RCC 7860 (cell line): ENCODE measurements at regions not wholly inside any gene's neighbourhood (a gene's known extent, or its start where the extent isn't known, plus 50 kb on each side); places are given as distances from the start of the nearest gene placed in this dataset.
A peak's percentile ranks its signal among the peaks of the same experiment; 100 is the strongest.
"Not testable (repeated sequence)": the region's sequence is repeated elsewhere in the genome, so short reads cannot be mapped to it uniquely, and the experiment has no call there.

ENCODE experiments used
- DNase-seq: peaks from one replicate; pipeline ENCODE4 v3.0.0-alpha.2; 2015; ENCODE audit warnings: low spot score
- FAIRE-seq: peaks from 2 replicates; lab custom pipeline; 2012; peaks lifted over from hg19 to GRCh38; lab: Jason Lieb, UNC

- FAIRE-seq (no peak), DNase-seq (no peak)
Observed at GRCh38 chr2:89831641-89832498, 1140.4 kb downstream of the RPIA start.

GRCh38 chr2:89833116-89833779 lies 1141.8 kb downstream of the RPIA start:
- FAIRE-seq = no peak
- no peak for DNase-seq

- FAIRE-seq (no peak), DNase-seq (peak; percentile 59)
Observed at GRCh38 chr2:89833780-89834117, 1142.3 kb downstream of the RPIA start.

GRCh38 chr2:89834306-89834705 lies 1142.8 kb downstream of the RPIA start:
- FAIRE-seq (no peak), DNase-seq (no peak)

GRCh38 chr2:89836326-89836725 lies 1144.9 kb downstream of the RPIA start:
- not testable (repeated sequence) for FAIRE-seq
- peak; percentile 54 for DNase-seq

GRCh38 chr2:89837962-89838625 lies 1146.6 kb downstream of the RPIA start:
- DNase-seq (no peak), FAIRE-seq (no peak)

GRCh38 chr2:89840175-89840574 lies 1148.7 kb downstream of the RPIA start:
- not testable (repeated sequence) for FAIRE-seq

GRCh38 chr2:89840781-89841475 lies 1149.5 kb downstream of the RPIA start:
- FAIRE-seq, DNase-seq: not testable (repeated sequence)

More at GRCh38 chr2:89840175-89840574, 1148.7 kb downstream of the RPIA start:
- DNase-seq = not testable (repeated sequence)

GRCh38 chr2:89841476-89841840 lies 1150.0 kb downstream of the RPIA start:
- FAIRE-seq = no peak
- no peak for DNase-seq

- FAIRE-seq (no peak), DNase-seq (no peak)
Observed at GRCh38 chr2:89842180-89842908, 1150.9 kb downstream of the RPIA start.

GRCh38 chr2:89844221-89844943 lies 1152.9 kb downstream of the RPIA start:
- no peak for FAIRE-seq
- DNase-seq = no peak

- DNase-seq (no peak), FAIRE-seq (no peak)
Observed at GRCh38 chr2:89845532-89845931, 1154.1 kb downstream of the RPIA start.

- FAIRE-seq (no peak), DNase-seq (no peak)
Observed at GRCh38 chr2:89848114-89848513, 1156.6 kb downstream of the RPIA start.

- no peak for DNase-seq
- FAIRE-seq = no peak
Observed at GRCh38 chr2:89848763-89849368, 1157.4 kb downstream of the RPIA start.

GRCh38 chr2:89849731-89850130 lies 1158.3 kb downstream of the RPIA start:
- FAIRE-seq = no peak

GRCh38 chr2:89850481-89850880 lies 1159.0 kb downstream of the RPIA start:
- DNase-seq (no peak), FAIRE-seq (no peak)

More at GRCh38 chr2:89849731-89850130, 1158.3 kb downstream of the RPIA start:
- DNase-seq = no peak

GRCh38 chr2:89850881-89851582 lies 1159.6 kb downstream of the RPIA start:
- FAIRE-seq = no peak
- no peak for DNase-seq

GRCh38 chr2:89851583-89851905 lies 1160.1 kb downstream of the RPIA start:
- no peak for FAIRE-seq
- no peak for DNase-seq

GRCh38 chr2:89853427-89853826 lies 1162.0 kb downstream of the RPIA start:
- DNase-seq, FAIRE-seq: not testable (repeated sequence)
